Transverse colon (tissue), 4 donors: ENCODE measurements at regions not wholly inside any gene's neighbourhood (a gene's known extent, or its start where the extent isn't known, plus 50 kb on each side); places are given as distances from the start of the nearest gene placed in this dataset.

ENCODE experiments used
- CTCF ChIP-seq, 5 experiments: fragments of 200-600 bp in 3 of 5; fragments of 450-650 bp in 2 of 5; sonication (generic) in 3 of 5; IDR thresholded peaks; 1 replicate in 2 of 5; 2 replicates in 3 of 5; pipeline ENCODE4 v1.5.1; 2016 to 2017; ENCODE audit warnings: antibody characterized with exemption in 5 of 5, inconsistent platforms in 3 of 5, mild to moderate bottlenecking in 2 of 5, moderate library complexity in 1 of 5
- EP300 ChIP-seq: sonication (generic); formaldehyde crosslinking; IDR thresholded peaks from one replicate; pipeline ENCODE4 v1.6.1; 2017; ENCODE audit warnings: antibody characterized with exemption, low read depth
- POLR2A ChIP-seq: fragments of 450-650 bp; IDR thresholded peaks from one replicate; pipeline ENCODE4 v1.6.1; 2016; ENCODE audit warnings: antibody characterized with exemption, mild to moderate bottlenecking, moderate library complexity
- POLR2AphosphoS5 ChIP-seq, 3 donors: sonication (generic); formaldehyde crosslinking; IDR thresholded peaks; one replicate each; pipeline ENCODE4 v1.6.1; 2016; ENCODE audit warnings: antibody characterized with exemption in 3 of 3

GRCh38 chr13:56352901-56353300, 787.8 kb upstream of the PRR20A start:
- no peak for TF ChIP-seq POLR2A
- TF ChIP-seq CTCF (IDR thresholded peaks at IDR 0.05), result no peak
- no peak for TF ChIP-seq EP300
- TF ChIP-seq POLR2AphosphoS5 (IDR thresholded peaks at IDR 0.05), result no peak
